GM12874 (cell line): ENCODE measurements at regions not wholly inside any gene's neighbourhood (a gene's known extent, or its start where the extent isn't known, plus 50 kb on each side); places are given as distances from the start of the nearest gene placed in this dataset.

Experiments used
- CTCF ChIP-seq: IDR thresholded peaks from 2 replicates; pipeline ENCODE4 v1.5.1; 2011; ENCODE audit warnings: low read depth, mild to moderate bottlenecking, control low read depth, low read length, moderate library complexity; ENCODE audit not compliant: insufficient read depth

GRCh38 chr2:208757364-208757763, 350.8 kb downstream of the PTH2R start:
- no peak for TF ChIP-seq CTCF

- TF ChIP-seq CTCF = no peak
These were observed 374.6 kb downstream of the PTH2R start for GRCh38 chr2:208781166-208781565.

GRCh38 chr2:208782097-208782496, 375.5 kb downstream of the PTH2R start:
- TF ChIP-seq CTCF = no peak

- TF ChIP-seq CTCF = no peak
These were observed 376.6 kb downstream of the PTH2R start for GRCh38 chr2:208783184-208783583.

- TF ChIP-seq CTCF = no peak
These were observed 384.7 kb downstream of the PTH2R start for GRCh38 chr2:208791257-208791656.

- TF ChIP-seq CTCF = no peak
These were observed 386.2 kb downstream of the PTH2R start for GRCh38 chr2:208792766-208793165.

GRCh38 chr2:208793434-208793833, 386.8 kb downstream of the PTH2R start:
- TF ChIP-seq CTCF = no peak
